KG1 (cell line): ENCODE measurements at regions not wholly inside any gene's neighbourhood (a gene's known extent, or its start where the extent isn't known, plus 50 kb on each side); places are given as distances from the start of the nearest gene placed in this dataset.
"Not testable (repeated sequence)": the region's sequence is repeated elsewhere in the genome, so short reads cannot be mapped to it uniquely, and the experiment has no call there.

Source experiments
- DNase-seq: peaks from one replicate; lab custom pipeline; 2025; lab: John Stamatoyannopoulos, UW

DNA sequence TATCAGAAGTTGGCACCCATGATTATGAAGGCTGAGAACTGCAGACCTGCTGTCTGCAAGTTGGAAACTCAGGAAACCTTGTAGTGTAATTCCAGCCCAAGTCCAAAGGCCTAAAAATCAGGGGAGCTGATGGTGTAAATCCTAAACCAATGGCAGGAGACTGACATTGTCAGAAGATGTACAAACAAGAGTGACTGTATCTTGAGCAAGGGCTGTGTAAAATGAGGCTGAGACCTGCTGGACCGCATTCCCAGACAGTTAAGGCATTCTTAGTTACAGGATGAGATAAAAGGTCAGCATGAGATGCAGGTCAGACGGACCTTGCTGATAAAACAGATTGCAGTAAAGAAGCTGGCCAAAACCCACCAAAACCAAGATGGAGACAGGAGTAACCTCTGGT, 147.7 kb downstream of the COG6 start:
- no peak for DNase-seq

DNA sequence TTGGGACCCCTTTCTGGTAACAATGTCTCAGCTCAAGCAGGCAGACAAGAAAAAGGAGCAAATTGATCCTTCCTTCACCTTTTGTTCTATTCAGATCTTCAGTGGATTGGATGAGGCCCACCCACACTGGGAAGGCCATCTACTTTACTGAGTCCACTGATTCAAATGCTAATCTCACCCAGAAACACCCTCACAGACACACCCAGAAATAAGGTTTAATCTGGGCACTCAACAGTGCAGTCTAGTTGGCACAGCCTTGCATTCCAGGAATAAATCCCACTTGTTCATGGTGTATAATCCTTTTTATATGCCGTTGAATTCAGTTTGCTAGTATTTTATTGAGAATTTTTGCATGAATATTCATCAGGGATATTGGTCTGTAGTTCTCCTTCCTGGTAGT, 148.4 kb downstream of the COG6 start:
- DNase-seq, result no peak

- DNase-seq, result no peak
Observed at GRCh38 chr13:39804332-39805210, 149.1 kb downstream of the COG6 start.

DNA sequence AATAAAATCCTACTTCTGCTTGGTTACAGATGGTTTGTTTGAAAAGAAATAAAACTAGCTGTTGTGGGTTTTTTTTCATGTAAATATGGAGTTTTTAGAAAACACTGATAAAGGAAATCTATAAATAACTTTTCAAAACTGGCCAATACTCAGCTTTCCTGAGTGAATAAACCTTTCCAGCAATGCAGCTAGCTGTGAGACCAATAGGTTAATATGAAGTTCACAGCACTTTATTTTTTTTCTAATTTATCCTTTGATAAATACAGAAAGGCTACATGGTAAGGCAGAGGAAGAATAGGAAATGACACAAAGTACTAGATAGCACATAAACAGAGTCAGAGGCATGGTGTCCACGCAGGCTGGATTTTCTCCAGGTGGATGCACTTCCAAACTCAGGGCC, 154.0 kb downstream of the COG6 start:
- no peak for DNase-seq

- no peak for DNase-seq
Observed at GRCh38 chr13:39810091-39810877, 154.8 kb downstream of the COG6 start.

GRCh38 chr13:39811051-39811450, 155.6 kb downstream of the COG6 start:
- peak; percentile 27 for DNase-seq

- no peak for DNase-seq
Observed at GRCh38 chr13:39811696-39812095, 156.2 kb downstream of the COG6 start.

DNA sequence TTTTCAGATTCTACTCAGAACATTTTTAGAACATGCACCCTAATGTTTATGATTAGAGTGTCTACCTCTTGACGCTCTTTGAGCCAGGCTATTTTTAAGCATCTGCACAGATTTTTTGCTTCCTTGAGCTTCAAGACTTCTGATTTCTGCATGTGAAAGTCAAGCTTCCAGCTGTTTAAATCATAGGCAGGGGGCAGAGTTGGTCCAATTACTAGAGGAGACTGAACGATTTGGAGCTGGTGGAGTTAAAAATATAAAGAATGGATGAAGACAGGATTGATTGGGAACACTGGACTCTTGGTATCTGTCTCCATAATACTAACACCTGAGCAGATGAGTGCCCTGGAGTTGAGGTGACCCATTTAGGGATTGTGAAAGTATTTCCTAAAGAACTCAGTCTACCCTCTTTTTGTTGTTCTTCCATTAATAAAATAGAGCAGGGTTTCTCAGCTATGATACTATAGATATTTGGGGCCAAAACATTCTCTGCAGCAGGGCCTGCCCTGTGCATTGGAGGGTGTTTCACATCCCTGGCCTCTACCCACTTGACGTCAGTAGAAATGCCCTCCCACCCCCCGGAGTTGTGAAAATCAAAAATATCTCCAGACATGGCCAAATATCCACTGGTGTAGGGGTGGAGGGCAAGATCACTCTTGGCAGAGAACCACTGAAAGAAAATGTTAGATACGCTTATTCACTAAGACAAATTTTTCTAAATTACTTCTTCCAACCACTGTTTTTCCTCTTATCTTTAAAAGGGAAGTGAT, 160.1 kb downstream of the COG6 start:
- DNase-seq, result no peak

GRCh38 chr13:39816936-39817335, 161.5 kb downstream of the COG6 start:
- DNase-seq, result no peak

- DNase-seq, result no peak
Observed at GRCh38 chr13:39818953-39819352, 163.5 kb downstream of the COG6 start.

DNA sequence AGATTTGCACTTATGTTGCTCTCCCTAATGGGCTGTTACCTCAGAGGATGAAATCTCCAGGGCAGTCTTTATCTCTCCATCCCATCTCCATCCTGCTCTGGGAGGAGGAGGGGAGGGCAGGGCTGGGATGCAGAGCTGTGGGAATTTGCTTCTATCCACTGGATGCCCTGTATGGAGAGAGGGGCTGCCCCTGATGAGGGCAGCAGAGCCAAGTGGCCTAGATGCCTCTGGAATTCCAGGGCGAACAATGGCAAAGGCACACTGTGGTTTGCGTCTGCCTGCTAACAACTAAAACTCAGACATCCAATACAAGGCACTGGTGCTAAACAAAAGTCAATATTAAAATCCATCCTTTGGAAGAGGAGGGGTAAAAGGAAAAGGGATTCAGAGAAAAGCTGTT, 165.1 kb downstream of the COG6 start:
- no peak for DNase-seq

DNA sequence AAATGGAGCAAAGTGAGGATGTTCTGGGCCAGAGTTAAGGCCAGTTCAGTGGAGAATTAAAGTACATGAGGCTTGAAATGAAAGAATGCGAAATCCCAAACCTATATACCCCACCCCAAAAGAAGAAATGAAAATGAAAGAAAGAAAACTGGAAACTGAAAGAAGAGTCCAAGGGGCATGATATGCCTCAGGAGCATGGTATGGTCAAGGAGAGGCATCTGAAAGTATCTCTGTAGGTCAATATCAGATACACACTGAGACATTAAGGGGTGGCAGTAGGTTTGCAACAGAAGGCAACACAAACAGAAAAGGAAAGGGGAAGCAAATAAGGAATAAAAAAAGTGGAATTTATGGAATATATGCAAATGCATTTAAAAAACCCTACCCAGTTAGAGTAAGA, 166.5 kb downstream of the COG6 start:
- DNase-seq, result no peak

GRCh38 chr13:39822437-39822836, 167.0 kb downstream of the COG6 start:
- no peak for DNase-seq

DNA sequence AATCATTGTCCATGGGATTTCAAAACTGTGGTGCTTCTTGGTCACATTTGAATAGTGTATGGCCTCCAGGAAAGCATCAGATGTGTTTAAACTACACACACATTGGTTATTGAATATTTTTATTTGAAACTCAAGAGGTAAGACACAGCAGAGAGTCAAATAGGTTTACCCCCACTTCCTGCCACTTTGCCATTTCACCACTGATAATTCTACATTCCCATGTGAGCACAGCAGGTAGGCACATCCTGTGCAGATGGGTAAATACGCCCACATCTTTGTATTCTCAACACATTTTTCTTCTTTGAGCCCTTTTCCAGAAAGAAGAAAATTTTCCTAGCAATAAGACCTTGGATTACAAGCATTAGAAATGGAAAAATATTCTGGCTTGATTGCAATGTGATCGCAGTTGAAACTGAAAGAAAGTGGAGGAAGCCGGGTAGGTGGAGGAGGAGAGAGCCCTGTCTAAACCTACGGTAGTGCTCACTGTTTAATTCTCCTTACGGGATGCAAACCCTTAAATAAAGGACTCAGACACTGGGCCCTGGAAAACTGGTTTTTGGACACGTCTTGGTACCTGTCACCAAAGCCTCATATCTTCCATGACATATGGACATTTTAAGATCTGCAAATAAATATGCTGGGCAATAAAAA, 167.7 kb downstream of the COG6 start:
- no peak for DNase-seq

GRCh38 chr13:39825886-39826285, 170.4 kb downstream of the COG6 start:
- DNase-seq, result no peak

- DNase-seq, result no peak
Observed at GRCh38 chr13:39835253-39835652, 179.8 kb downstream of the COG6 start.

GRCh38 chr13:39836038-39836437, 180.6 kb downstream of the COG6 start:
- DNase-seq, result no peak

GRCh38 chr13:39837866-39838265, 182.4 kb downstream of the COG6 start:
- not testable (repeated sequence) for DNase-seq

DNA sequence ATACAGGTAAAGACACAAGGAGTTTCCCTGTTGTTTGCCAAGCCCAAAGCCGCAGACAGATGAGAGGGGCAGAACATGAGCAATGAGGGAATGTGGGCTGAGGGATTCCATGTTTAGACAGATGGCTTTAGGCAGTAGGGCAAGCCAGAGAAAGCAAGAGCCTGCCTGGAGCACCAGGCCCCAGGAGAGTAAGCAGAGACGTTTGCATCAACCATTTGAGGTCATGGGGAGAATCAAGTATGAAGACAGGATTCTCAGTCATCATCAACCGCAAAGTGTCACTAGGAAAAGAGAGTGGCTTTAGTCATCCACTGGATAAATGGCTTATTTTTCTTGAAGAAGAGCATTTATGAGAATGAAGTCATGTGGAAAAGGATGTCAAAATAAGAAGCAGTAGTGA, 184.7 kb downstream of the COG6 start:
- DNase-seq, result no peak

- no peak for DNase-seq
Observed at GRCh38 chr13:39847336-39847735, 191.9 kb downstream of the COG6 start.

GRCh38 chr13:39855236-39855635, 199.8 kb downstream of the COG6 start:
- no peak for DNase-seq

DNA sequence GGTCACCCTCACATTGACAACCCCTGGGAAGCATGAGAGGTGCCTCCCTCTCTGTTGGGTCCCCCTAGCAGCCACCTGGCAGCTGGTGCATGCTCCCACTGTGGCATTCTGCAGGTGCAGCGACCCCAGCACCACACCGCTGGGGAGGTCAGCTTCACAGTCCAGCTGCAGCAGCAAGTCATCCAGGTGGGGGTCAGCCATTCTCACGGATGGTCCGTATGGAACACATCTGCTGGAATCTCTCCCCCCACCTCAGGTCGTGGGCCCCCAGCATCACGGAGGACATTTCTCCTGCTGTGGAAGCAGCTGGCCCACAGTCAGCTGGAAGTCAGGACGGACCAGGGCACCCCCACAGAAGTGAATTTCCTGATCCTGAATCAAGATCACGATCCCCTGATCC, 201.3 kb downstream of the COG6 start:
- no peak for DNase-seq
